GOT3 (cell line): ENCODE measurements at regions not wholly inside any gene's neighbourhood (a gene's known extent, or its start where the extent isn't known, plus 50 kb on each side); places are given as distances from the start of the nearest gene placed in this dataset.

ENCODE experiments used
- DNase-seq: peaks from one replicate; lab custom pipeline; 2025; ENCODE audit warnings: mixed read lengths; lab: John Stamatoyannopoulos, UW

- no peak for DNase-seq
These were observed 388.9 kb upstream of the KLF4 start for GRCh38 chr9:107878462-107878861.

GRCh38 chr9:107875571-107875980, 386.0 kb upstream of the KLF4 start:
- no peak for DNase-seq

- no peak for DNase-seq
These were observed 385.2 kb upstream of the KLF4 start for GRCh38 chr9:107874591-107875369.

GRCh38 chr9:107874137-107874536, 384.6 kb upstream of the KLF4 start:
- DNase-seq, result no peak

GRCh38 chr9:107872457-107873192, 383.1 kb upstream of the KLF4 start:
- no peak for DNase-seq

GRCh38 chr9:107870927-107871680, 381.5 kb upstream of the KLF4 start:
- DNase-seq, result no peak

GRCh38 chr9:107870221-107870620, 380.7 kb upstream of the KLF4 start:
- DNase-seq, result no peak

GRCh38 chr9:107869111-107869510, 379.5 kb upstream of the KLF4 start:
- DNase-seq, result no peak

GRCh38 chr9:107868186-107868585, 378.6 kb upstream of the KLF4 start:
- DNase-seq, result no peak

GRCh38 chr9:107867738-107868137, 378.2 kb upstream of the KLF4 start:
- no peak for DNase-seq

GRCh38 chr9:107866711-107867311, 377.2 kb upstream of the KLF4 start:
- DNase-seq, result no peak

GRCh38 chr9:107863396-107863795, 373.8 kb upstream of the KLF4 start:
- no peak for DNase-seq

- no peak for DNase-seq
These were observed 373.3 kb upstream of the KLF4 start for GRCh38 chr9:107862881-107863280.

GRCh38 chr9:107862323-107862722, 372.8 kb upstream of the KLF4 start:
- no peak for DNase-seq

- no peak for DNase-seq
These were observed 371.5 kb upstream of the KLF4 start for GRCh38 chr9:107861075-107861474.

GRCh38 chr9:107858260-107858659, 368.7 kb upstream of the KLF4 start:
- DNase-seq, result no peak

GRCh38 chr9:107856633-107857032, 367.1 kb upstream of the KLF4 start:
- no peak for DNase-seq

- no peak for DNase-seq
These were observed 365.6 kb upstream of the KLF4 start for GRCh38 chr9:107855164-107855563.

GRCh38 chr9:107853461-107853860, 363.9 kb upstream of the KLF4 start:
- DNase-seq, result no peak

- no peak for DNase-seq
These were observed 363.3 kb upstream of the KLF4 start for GRCh38 chr9:107852891-107853290.

- DNase-seq, result no peak
These were observed 361.1 kb upstream of the KLF4 start for GRCh38 chr9:107850653-107851052.
